Chondrocyte (in vitro differentiated cells): ENCODE measurements at regions not wholly inside any gene's neighbourhood (a gene's known extent, or its start where the extent isn't known, plus 50 kb on each side); places are given as distances from the start of the nearest gene placed in this dataset.

Experiments used
- DNase-seq: peaks from one replicate; pipeline ENCODE4 v3.0.0; 2021; ENCODE audit warnings: mixed read lengths, low spot score
- H3K27ac Mint-ChIP-seq: one replicate; pipeline ENCODE4 v1.8.0; 2021; ENCODE audit warnings: mild to moderate bottlenecking, moderate library complexity, mixed read lengths; ENCODE audit not compliant: unreplicated experiment
- H3K27me3 Mint-ChIP-seq: 2 replicates; pipeline ENCODE4 v1.8.0; 2021; ENCODE audit warnings: low read depth, mixed read lengths
- H3K36me3 Mint-ChIP-seq: 2 replicates; pipeline ENCODE4 v1.8.0; 2021; ENCODE audit warnings: low read depth, mixed read lengths
- H3K4me1 Mint-ChIP-seq: 2 replicates; pipeline ENCODE4 v1.8.0; 2021; ENCODE audit warnings: low read depth, mild to moderate bottlenecking, mixed read lengths
- H3K4me3 Mint-ChIP-seq: one replicate; pipeline ENCODE4 v1.8.0; 2021; ENCODE audit warnings: mild to moderate bottlenecking, moderate library complexity, mixed read lengths; ENCODE audit not compliant: unreplicated experiment
- H3K9me3 Mint-ChIP-seq: 2 replicates; pipeline ENCODE4 v1.8.0; 2021; ENCODE audit warnings: low read depth, mixed read lengths
- CTCF ChIP-seq: fragments of 200-600 bp; sonication (generic); IDR thresholded peaks from 2 replicates; pipeline ENCODE4 v1.5.0; 2021; ENCODE audit warnings: antibody characterized with exemption, mild to moderate bottlenecking, moderate library complexity

- Mint-ChIP-seq H3K4me3 (no peak overlapping the region), H3K36me3 (no peaks in the 10 kb centered on the region), H3K27me3 (peaks cover 4% of the 10 kb centered on the region), H3K27ac (no peak overlapping the region), H3K9me3 (peaks cover 2% of the 10 kb centered on the region), H3K4me1 (no peaks in the 10 kb centered on the region)
- DNase-seq, result no peak
- no peak for TF ChIP-seq CTCF
Observed at GRCh38 chr1:87185077-87185476, 143.6 kb upstream of the LMO4 start.

DNA sequence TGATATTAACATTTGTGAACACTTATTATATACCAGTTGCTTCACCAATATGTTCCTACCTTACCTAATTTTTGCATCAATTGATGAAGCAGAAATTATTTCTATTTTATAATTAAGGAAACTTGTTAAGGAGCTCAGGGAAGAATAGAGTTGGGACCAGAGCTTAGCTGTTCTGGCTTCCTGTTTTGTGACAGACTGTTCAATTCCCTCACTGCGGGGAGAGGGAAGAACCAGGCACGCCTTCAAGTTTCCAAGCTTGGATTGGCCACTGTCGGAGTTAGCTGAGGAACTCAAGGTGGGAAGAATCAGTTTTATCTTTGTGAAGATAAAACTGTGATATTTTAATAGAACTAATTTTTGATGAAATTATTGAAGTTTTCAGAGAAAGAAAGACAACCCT is 142.3 kb upstream of the LMO4 start:
- TF ChIP-seq CTCF, result no peak
- peaks cover 2% of the 10 kb centered on the region for H3K9me3 Mint-ChIP-seq
- H3K27ac Mint-ChIP-seq, result no peak overlapping the region
- peaks cover 2% of the 10 kb centered on the region for H3K36me3 Mint-ChIP-seq
- no peaks in the 10 kb centered on the region for H3K4me1 Mint-ChIP-seq
- no peak for DNase-seq
- no peak overlapping the region for H3K4me3 Mint-ChIP-seq
- peaks cover 5% of the 10 kb centered on the region for H3K27me3 Mint-ChIP-seq

DNA sequence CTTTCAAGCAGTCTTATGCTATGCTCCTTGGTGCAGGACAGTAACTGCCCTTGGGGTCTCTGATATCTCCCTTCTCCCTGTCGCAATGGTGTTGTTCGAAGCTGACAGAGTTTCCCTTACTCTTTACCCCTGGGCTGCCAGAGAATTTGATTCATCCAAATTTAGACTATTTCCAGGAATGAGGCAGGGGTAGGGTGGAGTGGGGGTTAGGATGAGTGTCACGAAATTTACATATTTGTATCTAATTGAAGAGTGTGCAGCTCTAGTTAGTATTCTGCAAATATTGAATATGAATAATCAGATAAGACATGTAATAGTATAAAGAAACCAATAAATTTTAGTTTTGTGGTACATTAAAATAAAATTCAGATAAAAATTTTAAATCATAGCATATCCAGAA is 140.0 kb upstream of the LMO4 start:
- Mint-ChIP-seq H3K36me3 (peaks cover 2% of the 10 kb centered on the region), H3K27ac (no peak overlapping the region), H3K4me3 (no peak overlapping the region), H3K27me3 (peaks cover 9% of the 10 kb centered on the region), H3K4me1 (no peaks in the 10 kb centered on the region), H3K9me3 (peaks cover 2% of the 10 kb centered on the region)
- no peak for DNase-seq
- TF ChIP-seq CTCF, result no peak

DNA sequence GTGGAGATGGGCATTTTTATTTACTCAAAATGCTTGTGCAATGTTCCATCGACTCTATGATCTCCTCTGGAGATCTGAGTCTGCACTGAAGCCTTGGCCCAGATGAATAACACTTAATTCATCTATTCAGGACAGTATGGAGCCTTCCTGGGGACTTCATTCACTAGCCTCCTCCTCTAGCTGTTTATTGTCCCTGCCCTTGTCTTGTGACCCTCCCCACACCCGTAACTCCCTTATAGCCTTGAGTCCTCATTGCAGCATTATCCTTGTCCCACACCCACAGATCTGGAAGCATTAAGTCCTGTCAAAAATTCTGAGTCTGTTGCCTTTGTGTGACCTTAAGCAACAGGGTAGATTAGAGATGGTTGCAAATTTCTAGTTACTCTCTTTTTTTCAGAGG is 138.3 kb upstream of the LMO4 start:
- TF ChIP-seq CTCF, result no peak
- Mint-ChIP-seq H3K27me3 (peaks cover 9% of the 10 kb centered on the region), H3K4me1 (no peaks in the 10 kb centered on the region), H3K9me3 (peaks cover 17% of the 10 kb centered on the region), H3K4me3 (no peak overlapping the region), H3K36me3 (peaks cover 11% of the 10 kb centered on the region), H3K27ac (no peak overlapping the region)
- DNase-seq, result no peak

DNA sequence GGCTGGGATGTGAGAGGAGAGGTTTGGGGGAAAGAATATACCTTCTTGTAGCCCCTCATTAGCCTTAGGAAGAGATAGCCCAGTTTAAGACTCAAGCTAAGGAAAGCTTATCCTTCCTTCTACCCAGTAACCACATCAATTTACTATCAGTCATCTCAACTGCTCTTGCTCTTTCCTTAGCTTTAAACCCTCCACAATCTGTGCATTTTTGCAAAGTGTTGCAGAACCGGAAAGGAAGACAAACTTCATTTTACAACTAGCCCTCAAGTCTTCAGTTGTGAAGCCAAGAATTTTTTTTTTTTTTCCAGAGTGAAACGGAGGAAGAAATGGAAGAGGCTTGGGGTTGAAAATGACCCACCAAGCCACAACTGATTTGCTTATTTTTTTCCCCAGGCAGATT is 137.0 kb upstream of the LMO4 start:
- DNase-seq, result no peak
- no peak for TF ChIP-seq CTCF
- Mint-ChIP-seq H3K9me3 (peaks cover 20% of the 10 kb centered on the region), H3K27me3 (peaks cover 9% of the 10 kb centered on the region), H3K4me1 (peaks cover 3% of the 10 kb centered on the region), H3K4me3 (no peak overlapping the region), H3K36me3 (peaks cover 11% of the 10 kb centered on the region), H3K27ac (no peak overlapping the region)
